ENCODE measurements at regions not wholly inside any gene's neighbourhood (a gene's known extent, or its start where the extent isn't known, plus 50 kb on each side); places are given as distances from the start of the nearest gene placed in this dataset.

GRCh38 chr5:27474047-27474309, 435.6 kb upstream of the CDH9 start:
- no peak for TF ChIP-seq CTCF (IDR thresholded peaks at IDR 0.05)
- TF ChIP-seq POLR2A (IDR thresholded peaks at IDR 0.05) = no peak
- no peak for TF ChIP-seq POLR2AphosphoS5 (IDR thresholded peaks at IDR 0.05)

All from prostate gland (tissue), 2 donors.